NCI-H748 (cell line): ENCODE measurements at regions not wholly inside any gene's neighbourhood (a gene's known extent, or its start where the extent isn't known, plus 50 kb on each side); places are given as distances from the start of the nearest gene placed in this dataset.
"Not testable (repeated sequence)": the region's sequence is repeated elsewhere in the genome, so short reads cannot be mapped to it uniquely, and the experiment has no call there.

Experiments
- DNase-seq: peaks from one replicate; lab custom pipeline; 2025; ENCODE audit not compliant: unreplicated experiment; lab: John Stamatoyannopoulos, UW

DNA sequence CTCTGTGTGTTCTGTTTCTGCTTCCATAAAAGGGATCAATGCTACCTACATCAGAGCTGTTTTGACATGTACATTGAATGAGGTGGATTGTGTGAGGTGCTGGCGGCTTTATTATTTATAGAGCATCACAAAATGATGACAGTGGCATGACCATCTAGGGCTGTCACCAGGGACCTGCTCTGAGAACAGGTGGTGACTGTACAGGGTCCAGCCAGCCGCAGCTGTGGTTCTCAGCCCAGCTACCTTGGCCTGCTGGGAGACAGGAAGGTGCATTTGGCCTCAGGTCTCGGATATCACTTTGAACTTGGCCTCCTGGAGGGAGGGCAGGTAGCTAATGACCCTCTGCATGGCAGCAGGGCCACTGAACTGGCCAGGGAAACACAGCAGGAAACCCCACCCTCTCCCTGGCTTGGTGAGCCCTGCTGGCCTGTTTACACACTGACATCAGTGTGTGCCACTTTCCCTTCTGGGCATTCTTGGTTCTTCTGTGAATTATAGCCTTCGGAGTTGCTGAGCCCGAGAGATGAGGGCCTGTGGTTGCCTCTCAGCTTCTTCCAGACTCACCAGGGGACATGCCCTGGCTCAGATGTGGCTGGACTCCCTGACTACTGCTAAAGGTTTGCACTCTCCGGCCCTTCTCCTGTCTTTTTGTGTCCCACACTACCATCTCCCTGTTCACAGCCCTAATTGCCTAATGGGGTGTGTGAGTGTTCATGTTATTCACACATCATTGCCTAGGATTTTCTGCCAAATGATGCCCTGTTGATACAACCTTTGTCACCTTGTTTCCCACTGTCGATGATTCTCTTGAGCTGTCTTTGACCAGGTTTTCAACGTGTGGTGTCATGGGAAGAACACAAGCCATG, 109.2 kb upstream of the RAB12 start:
- peak; percentile 44 for DNase-seq

DNA sequence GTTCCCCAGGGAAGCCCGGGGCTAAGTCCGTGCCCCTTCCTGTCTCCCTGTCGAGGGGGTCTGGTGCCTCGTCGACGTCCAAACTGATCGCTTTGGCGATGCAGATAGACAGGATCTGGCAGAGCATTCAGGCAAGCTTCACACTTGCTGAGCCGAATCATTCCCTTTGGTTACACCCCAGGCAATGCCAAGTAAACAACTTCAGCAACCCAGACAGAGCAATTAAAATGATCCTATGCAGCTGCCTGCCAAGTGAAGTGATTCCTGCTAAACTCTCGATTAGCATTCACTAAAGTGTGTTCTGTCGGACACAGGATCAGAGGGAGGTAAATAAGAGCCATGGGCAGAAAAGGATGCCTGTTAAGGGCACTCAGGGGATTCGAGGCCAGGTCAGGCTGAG, 108.2 kb upstream of the RAB12 start:
- DNase-seq = peak; percentile 76

DNA sequence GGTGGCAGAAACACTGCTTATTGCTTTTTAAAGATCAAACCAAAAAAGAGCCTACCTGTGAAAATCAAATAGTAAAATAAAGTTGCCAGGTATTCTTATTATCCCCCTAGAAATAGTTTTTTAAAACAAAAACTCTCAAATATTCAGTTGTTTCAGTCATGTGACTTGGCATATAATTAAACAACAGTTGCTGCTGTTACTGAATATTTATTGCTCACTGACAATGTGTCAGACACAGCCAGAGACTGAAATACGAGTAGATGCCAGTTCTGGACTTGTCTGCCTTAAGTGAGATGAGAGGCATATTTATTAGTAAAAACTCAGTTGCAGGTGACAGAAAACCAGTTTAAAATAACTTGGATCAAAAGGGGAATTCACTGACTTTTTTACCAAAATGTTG, 106.0 kb upstream of the RAB12 start:
- DNase-seq = no peak

DNA sequence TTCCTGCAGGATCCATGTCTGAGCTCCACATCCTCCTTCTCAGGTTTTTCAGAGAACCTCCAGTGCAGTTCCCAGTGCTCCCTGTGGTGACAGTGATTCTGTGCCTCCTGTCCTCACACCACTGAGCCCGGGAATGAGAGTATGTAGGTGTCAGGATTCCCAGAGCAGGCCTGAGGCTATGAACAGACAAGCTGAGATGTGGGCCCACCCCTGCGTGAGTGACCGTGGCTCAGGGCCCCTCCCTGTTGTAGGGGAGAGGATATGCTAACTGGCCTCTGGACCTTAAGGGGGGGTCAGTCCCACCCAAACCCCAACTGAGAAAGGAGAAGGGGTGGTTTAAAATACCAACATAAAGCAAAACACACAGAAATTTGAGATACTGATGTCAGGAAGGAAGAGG, 104.8 kb upstream of the RAB12 start:
- no peak for DNase-seq

DNA sequence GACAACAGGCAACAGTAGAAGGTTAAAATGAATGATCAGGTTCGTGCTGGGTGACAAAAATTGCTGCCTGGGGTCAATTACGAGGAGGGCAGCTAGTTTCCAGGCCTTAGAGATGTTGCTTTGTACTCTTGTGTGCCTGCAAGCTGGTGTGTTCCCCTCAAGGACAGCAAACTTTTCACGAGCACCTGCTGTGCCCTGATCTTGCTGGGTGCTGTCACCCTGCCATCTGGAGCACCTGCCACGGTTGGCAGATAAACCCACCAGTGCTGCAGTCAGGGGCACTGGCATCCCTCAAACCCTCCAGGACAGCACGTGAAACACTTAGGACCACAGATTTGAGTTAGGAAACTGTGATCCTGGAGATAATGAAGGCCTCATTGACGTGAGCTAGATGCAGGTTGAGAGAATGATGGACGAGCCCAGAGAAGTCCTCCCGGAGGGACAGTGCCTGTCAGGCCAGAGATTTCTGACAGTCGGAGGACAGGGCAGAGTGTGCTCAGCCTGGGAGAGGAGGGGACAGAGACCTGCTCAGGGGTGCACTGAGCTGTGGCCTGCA, 104.3 kb upstream of the RAB12 start:
- no peak for DNase-seq

DNA sequence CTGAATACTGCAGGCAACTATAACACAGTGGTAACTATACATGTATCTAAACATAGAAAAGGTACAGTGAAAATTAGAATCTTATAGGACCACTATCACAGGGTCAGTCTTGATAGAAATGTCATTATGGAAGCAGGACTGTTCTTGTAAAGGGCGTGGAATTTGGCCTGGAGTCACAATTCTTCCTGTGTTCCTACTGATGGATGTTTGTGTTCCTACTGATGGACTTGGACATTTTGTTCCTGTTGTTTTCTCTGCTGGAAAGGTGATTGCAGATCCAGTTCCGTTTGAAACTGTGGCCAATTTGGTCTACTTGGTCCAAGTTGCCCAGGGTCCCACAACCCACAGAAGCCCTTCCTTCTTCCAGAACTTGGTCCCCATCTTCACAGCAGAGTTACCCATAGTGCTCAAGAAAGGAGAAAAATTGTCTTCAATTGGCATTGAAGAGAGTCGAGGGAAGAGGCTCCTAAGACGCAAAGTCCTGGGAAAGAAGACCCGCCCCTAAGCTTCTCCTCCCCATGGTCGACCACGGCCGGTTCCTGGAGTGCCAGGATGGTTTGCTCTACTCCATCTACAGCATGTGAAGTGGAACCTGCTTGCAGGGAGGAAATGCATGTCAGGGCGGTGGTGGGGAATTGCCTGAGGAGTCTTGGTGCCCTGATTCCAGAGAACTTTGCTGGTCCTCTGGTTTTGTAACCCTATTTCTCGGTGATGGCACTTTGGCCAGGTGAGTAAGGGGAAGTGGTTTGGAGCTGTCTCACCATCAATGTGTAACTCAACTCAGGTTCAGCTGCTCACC, 102.8 kb upstream of the RAB12 start:
- DNase-seq = no peak

DNA sequence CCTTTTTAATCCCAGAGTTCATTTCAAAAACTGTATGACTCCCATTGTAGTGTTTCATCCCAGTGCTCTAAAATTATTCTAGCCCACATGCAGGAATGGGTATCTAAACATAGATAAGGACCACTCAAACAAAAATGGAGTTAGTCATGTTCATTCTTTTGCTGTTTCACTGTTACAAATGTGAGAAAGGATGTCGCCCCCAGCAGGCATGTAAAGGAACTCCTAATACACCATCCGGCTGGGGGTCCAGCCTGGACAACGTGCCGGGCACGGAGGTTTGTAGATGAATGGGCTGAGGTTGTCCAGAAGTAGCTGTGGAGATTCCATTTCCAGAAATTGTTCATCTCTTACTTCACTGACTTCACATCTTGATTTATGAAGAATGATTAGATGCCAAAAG, 101.9 kb upstream of the RAB12 start:
- peak; percentile 46 for DNase-seq

DNA sequence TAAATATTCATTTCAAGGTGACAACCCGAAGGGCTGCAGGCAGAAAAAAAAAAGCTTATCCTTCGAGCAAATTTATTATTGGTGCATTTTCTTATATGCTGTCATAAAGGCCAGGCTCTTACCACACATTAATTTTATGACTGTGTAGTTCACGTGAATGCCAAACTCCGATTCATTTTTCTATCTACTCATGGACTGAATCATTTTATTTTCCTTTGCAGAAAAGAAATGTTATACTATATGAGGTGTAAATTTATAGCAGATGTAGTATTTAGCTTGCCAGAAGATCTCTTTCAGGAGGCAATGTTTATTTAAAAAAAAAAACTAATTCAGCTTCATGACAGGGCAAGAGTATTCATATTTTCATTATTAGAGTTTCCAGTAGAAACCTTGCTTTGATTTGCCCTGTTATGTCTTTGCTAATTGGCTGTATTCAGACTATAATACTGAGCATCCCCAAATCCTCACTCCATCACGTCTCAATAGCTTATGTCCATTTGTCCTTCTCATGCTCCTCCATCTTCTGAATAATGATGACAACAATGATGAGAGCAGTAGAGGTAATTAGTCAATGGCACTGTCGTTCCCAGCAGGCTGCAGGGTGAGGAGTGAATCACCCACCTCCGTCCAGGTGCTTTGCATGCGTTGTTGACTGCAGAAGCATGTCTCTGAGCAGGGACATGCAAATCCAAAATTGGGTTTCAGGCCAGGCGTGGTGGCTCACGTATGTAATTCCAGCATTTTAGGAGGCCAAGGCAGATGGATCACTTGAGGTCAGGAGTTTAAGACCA, 101.1 kb upstream of the RAB12 start:
- no peak for DNase-seq

DNA sequence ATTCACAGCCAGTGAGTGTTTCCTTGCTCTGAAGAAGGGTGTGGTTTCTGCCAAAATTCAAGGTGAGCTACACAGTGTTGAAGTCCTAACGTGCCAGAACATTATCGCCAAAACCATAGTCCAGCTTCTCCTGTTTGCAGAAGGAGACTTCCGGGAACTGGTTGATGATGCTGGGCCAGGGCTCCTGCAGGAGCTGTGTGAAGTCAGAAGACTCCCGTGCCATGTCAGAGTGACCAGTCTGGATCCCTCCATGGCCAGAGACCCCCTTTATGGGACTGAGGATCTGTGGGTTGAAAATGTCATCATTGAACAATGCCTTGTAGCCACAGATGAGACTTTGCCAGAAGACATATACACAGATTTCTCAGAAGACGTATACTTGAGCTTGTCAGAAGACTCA, 96.0 kb upstream of the RAB12 start:
- no peak for DNase-seq

DNA sequence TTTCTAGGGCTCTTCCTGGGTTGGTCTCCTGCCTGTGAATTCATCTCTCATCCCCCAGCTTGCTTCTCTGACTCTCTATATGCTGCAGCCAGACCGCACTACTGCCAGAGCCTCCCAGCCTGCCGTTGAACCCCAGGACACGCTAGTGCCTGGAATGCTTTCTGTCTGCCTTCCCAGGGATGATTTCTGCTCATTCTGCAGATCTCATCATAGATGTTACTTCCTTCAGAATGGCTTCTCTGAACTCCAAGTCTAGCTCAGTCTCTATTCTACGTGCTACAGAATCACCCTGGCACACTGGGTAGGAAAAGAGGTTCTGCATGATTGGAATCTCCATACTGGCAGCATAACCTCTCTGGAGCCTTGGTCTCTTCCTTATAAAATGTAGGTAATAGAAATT, 94.8 kb upstream of the RAB12 start:
- no peak for DNase-seq

DNA sequence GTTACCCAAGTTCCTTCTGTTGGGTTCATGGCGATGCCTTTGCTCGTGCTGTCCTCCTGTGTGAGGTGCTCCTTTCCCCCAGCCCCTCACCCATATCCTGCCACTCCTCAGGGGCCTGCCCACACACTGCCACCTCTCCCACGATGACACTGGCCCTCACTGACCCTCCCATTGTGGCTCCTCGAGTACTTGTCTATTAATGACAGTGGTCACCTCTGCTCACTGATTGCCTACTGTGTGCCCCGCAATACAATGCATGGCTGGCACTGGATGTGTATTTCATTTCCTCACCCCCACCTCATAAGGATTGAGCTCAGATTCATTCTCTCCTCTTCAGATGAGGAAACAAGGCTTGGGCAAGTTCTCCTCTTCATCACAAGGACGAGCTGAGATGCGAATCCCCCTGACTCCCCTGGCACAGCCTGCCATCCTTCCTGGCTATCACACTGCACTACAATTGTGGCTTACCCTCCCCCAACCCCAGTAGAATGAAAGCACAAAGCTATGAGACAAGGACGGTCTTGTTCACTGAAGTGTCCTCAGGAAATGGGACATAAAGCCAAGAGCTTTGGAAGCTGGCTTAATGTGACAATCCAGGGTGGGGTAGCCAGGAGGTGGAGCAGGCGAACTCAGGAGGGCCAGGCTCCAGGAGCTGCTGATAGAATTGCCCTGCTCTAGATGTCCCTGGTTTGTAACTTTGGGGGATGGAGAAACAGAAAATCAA, 93.9 kb upstream of the RAB12 start:
- DNase-seq = no peak

DNA sequence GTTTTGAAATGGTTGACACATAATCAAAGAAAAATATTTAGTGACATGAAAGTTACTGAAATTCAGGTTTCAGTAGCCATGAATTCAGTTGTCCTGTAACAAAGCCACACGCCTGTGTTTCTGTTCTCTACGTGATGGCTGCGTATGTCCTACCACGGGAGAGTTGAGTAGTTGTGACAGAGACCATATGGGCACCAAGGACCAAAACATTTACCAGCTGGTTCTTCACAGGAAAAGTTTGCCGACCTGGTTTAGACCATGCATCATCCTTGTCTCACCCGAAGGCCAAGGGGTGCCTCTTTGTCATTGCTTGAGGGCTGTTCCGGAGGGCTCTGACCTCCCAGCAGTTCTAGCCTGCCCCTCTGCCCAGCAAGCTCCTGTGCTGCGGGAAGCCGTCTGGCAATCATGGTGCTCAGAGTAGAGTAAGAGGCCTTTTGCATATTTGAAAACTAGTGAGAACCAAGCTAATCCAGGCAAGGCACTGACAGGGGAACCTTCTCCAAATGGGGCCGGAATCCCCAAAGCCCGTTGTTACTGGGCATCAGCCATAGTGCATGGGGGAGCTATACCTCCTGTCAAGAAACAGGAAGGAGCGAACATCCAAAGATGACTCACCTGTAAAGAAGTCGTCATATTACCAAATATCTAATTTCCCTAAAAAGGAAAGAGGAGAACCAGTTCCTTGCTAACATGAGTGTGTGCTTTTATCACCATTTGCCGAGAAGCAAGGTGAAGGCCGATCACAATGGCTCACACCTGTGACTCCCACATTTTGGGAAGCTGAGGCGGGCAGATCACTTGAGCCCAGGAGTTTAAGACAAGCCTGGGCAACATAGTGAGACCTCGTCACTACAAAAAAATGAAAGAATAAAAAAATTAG, 92.6 kb upstream of the RAB12 start:
- DNase-seq = no peak

DNA sequence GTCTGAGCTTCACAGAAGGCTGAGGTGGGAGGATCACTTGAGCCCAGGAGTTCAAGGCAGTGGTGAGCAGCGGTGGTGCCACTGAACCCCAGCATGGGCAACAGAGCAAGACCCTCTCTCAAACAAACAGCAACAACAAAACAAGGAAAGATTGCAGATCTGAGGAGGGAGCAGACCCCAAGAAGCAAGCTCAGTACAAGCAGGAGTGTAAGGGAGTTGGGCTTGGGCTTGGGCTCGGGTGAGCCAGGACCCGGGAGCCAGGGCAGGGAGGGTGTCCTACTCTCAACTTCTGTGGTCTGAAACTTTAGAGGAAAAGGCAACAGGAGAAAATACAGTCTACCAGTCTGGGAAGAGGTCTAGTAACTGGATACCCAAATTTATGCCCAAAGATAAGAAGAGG, 92.0 kb upstream of the RAB12 start:
- DNase-seq = no peak

DNA sequence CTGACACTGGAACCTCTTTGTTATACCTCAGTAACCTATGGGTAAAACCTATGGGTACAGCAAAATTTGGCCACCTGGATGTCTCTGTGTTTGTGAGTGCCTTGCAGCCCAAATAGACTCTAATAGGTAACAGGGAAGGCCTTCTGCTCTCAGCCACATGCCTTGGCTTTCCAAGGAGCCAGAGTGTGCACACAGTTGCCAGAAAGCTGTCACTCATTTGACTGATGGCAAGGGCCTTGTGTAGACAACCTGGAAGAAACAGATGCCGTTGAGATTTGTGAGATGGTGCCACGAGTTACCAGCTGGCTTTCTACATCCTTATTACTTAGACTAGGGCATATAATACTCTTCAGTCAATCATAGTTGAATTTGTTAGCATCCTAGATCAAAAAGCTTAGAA, 90.1 kb upstream of the RAB12 start:
- DNase-seq = no peak

DNA sequence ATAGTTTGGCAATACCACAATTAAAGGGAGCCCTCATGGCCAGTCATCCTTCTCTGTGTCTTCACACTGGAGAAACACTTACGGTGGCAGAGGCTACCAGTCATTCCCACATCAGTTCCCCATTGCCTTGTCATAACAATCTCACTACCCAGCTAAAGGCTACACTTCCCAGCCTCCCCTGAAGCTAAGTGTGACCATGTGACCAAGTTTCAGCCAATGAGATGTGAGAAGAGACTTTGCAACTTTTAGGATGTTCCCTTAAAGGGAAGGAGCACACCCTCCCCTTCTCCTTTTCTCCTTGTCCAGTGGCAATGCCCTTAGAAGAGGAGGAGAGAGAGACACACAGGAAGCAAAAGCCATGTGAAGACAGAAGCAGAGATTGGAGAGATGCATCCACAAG, 89.0 kb upstream of the RAB12 start:
- DNase-seq = no peak

DNA sequence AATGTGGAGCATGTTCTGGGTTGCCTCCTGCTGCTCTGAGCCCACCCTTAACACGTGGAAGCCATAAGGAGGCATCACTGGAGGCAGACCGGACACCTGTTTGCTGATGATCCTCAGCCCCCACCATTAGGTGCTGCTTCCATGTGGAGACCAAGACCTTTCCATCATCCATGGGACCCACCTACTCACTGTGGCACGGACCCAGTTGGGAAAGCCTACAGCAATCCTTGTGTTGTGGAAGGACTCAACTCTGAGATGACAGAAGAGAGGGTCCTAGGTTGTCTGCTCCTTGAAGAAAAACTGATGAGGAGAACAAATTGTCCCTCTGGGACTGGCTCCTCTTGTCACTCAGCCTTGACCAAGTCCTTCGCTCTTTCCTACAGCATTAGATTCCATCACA, 86.5 kb upstream of the RAB12 start:
- DNase-seq = no peak

DNA sequence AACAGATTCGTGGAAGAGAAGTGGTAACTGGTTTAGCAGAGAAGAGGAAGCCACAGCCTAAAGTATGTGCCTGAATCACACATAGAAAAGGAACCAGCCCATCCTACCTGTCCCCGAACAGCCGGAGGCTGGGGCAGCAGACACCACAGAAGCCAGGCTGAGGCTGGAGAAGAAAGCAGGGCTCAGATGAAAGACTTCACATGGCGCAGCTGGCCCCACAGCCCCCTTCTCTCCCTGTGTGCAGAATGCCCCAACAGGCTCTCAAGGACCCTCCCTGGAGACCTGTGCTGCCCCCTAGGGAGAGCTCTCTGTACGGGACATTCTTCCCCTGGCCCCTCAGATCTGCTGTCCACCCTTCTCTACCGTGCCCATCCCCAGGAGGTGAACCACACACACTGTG, 83.5 kb upstream of the RAB12 start:
- no peak for DNase-seq

DNA sequence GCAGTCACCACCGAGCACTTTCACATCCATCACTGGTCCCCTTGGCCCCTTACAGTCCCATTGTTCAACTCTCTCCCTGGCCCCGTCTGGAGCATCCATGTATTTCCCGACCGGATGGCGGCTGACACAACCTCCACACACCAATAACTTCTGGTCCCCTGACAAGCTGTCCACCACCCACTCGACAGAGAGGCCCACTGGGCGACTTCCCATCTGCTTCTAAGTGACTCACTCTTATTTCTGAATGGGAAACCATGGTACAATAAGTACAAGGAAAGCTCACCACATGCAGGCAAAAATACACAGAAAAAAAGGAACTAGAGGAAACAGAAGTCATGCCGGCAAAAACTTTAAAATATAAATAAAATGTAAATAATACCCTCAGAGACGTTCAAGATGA, 82.9 kb upstream of the RAB12 start:
- DNase-seq = no peak

DNA sequence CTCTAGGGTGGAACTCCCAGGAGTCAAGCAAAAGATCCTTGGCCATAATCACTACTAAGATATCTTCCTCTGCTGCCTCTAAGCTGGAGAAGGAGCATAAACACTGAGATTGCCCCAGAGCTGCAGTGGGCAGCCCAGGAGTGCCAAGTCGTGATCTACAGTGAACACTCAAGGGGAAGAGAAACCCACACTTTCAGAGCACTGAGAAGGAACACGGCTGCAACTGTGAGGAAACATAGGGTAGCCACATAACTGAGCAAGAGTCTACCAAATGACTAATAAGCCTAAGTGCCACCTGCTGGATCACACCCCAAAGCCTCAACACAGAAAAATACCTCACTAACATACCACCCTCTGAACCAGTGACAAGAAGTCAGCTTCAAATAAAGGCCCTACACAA, 79.6 kb upstream of the RAB12 start:
- DNase-seq = no peak

DNA sequence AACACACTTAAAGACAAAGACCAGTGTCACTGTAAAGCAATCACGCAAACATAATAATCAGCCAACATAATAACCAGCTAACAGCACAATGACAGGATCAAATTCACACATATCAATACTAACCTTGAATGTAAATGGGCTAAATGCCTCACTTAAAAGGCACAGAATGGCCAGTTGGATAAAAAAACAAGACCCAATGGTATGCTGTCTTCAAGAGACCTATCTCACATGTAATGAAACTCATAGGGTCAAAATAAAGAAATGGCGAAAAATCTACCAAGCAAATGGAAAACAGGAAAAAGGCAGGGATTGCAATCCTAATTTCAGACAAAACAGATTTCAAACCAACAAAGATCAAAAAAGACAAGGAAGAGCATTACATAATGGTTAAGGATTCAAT, 78.2 kb upstream of the RAB12 start:
- not testable (repeated sequence) for DNase-seq
